ENCODE measurements at regions not wholly inside any gene's neighbourhood (a gene's known extent, or its start where the extent isn't known, plus 50 kb on each side); places are given as distances from the start of the nearest gene placed in this dataset.

DNA sequence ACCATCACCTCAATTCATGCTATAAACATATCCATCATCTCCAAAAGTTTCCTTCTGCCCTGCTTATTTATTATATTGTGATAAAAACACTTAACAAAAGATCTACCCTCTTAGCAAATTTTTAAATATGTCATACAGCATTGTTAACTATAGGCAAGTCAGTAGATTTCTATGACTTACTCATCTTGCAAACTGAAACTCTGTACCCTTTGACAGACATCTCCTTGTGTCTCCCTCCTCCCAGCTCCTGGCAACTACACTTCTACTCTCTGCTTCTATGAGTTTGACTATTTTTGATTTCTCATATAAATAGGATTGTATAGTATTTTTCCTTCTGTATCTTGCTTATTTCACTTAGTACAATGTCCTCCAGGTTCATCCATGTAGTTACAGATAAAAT, 174.8 kb downstream of the TNFSF18 start:
- TF ChIP-seq, protein P1, sequence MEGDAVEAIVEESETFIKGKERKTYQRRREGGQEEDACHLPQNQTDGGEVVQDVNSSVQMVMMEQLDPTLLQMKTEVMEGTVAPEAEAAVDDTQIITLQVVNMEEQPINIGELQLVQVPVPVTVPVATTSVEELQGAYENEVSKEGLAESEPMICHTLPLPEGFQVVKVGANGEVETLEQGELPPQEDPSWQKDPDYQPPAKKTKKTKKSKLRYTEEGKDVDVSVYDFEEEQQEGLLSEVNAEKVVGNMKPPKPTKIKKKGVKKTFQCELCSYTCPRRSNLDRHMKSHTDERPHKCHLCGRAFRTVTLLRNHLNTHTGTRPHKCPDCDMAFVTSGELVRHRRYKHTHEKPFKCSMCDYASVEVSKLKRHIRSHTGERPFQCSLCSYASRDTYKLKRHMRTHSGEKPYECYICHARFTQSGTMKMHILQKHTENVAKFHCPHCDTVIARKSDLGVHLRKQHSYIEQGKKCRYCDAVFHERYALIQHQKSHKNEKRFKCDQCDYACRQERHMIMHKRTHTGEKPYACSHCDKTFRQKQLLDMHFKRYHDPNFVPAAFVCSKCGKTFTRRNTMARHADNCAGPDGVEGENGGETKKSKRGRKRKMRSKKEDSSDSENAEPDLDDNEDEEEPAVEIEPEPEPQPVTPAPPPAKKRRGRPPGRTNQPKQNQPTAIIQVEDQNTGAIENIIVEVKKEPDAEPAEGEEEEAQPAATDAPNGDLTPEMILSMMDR (IDR thresholded peaks at IDR 0.05): no peak
- TF ChIP-seq POLR2A (IDR thresholded peaks at IDR 0.05): no peak
